GM12873 (cell line): ENCODE measurements at regions not wholly inside any gene's neighbourhood (a gene's known extent, or its start where the extent isn't known, plus 50 kb on each side); places are given as distances from the start of the nearest gene placed in this dataset.

ENCODE experiments used
- CTCF ChIP-seq: IDR thresholded peaks from 2 replicates; pipeline ENCODE4 v1.5.1; 2012; ENCODE audit warnings: low read depth, mild to moderate bottlenecking, moderate library complexity, low read length, control low read depth; ENCODE audit not compliant: insufficient read depth; ENCODE audit errors: missing control alignments

- TF ChIP-seq CTCF = no peak
Observed at GRCh38 chr2:117502121-117502520, 312.4 kb upstream of the DDX18 start.

DNA sequence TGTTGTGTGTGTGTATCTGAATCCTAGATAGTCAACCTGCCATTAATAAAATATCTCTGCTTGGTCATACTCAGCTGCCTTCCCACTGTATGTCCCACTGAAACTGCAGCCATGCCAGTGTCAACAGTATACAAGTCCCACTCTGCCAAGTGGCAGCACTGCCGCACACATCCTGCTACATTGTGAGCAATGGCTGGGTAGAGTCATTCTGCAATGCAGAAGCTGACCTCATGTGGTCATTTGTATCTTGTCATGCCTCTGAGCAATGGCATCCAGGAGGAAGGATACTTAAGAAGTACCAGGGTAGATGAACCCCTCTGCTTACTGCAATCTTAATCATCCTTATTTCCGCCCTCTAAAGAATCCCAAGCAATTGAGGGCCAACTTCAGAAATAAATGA, 302.2 kb upstream of the DDX18 start:
- TF ChIP-seq CTCF = no peak

GRCh38 chr2:117514371-117514770, 300.1 kb upstream of the DDX18 start:
- no peak for TF ChIP-seq CTCF

- TF ChIP-seq CTCF = no peak
Observed at GRCh38 chr2:117519238-117519637, 295.3 kb upstream of the DDX18 start.

- TF ChIP-seq CTCF = no peak
Observed at GRCh38 chr2:117519721-117520120, 294.8 kb upstream of the DDX18 start.

GRCh38 chr2:117523267-117523666, 291.2 kb upstream of the DDX18 start:
- no peak for TF ChIP-seq CTCF

GRCh38 chr2:117523711-117524238, 290.7 kb upstream of the DDX18 start:
- no peak for TF ChIP-seq CTCF
